Keratinocyte (primary cell): ENCODE measurements at regions not wholly inside any gene's neighbourhood (a gene's known extent, or its start where the extent isn't known, plus 50 kb on each side); places are given as distances from the start of the nearest gene placed in this dataset.

Experiments used
- CTCF ChIP-seq, 3 experiments: IDR thresholded peaks in 1 of 3; conservative IDR thresholded peaks in 1 of 3; optimal IDR thresholded peaks in 1 of 3; 2 replicates in 2 of 3; 3 replicates in 1 of 3; pipeline versions ENCODE3 to v1.5.1; 2011; ENCODE audit warnings: low read length in 3 of 3, mild to moderate bottlenecking in 3 of 3, moderate library complexity in 2 of 3, control low read depth in 1 of 3, inconsistent platforms in 1 of 3; ENCODE audit not compliant: insufficient read depth in 2 of 3; ENCODE audit errors: extremely low read depth in 1 of 3
- EZH2 ChIP-seq: IDR thresholded peaks from one replicate; pipeline ENCODE4 v1.6.1; 2012; ENCODE audit warnings: inconsistent platforms, mild to moderate bottlenecking, low read length, moderate library complexity

GRCh38 chrX:127207326-127207725 is 387.8 kb downstream of the PRR32 start:
- TF ChIP-seq CTCF (optimal IDR thresholded peaks at IDR 0.05 in 1 of 3, IDR thresholded peaks at IDR 0.05 in 1 of 3, conservative IDR thresholded peaks at IDR 0.05 in 1 of 3; ENCODE audit: extremely low read depth in 1 of 3, insufficient read depth in 2 of 3, low read length in 3 of 3) (no peak), EZH2 (no peak)
